ENCODE measurements at regions not wholly inside any gene's neighbourhood (a gene's known extent, or its start where the extent isn't known, plus 50 kb on each side); places are given as distances from the start of the nearest gene placed in this dataset.

DNA sequence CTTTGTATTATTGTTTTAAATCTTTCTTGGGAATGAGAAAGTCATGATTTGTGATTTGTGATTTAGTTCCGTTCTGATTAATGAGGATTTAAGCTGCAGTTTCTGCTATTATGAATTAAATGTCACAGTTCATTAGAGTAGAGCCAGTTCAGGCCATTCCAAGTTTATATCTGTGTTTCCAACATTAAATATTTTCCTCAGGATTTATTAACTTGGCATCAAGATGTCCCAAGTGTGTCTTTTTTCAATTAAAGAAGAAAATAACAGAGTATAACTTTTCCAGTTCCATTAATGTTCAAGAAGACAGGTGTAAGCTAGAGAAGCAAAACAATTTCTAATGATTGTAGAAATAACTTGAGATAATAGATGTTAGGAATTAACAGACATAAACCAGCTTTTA lies 1183.2 kb upstream of the CELF2 start:
- Histone ChIP-seq H3K4me3 (no peak overlapping the region), H3K4me1 (ENCODE audit: insufficient read depth) (no peaks in the 10 kb centered on the region), H4K20me1 (ENCODE audit: insufficient read depth, poor library complexity, severe bottlenecking) (no peaks in the 10 kb centered on the region), H2AFZ (no peak overlapping the region), H3K4me2 (no peak overlapping the region), H3K36me3 (replicated peaks; ENCODE audit: insufficient read depth, low read depth) (no peaks in the 10 kb centered on the region), H3K9me3 (ENCODE audit: low read depth) (no peaks in the 10 kb centered on the region), H3K27me3 (no peaks in the 10 kb centered on the region), H3K9me2 (replicated peaks; ENCODE audit: insufficient read depth) (no peaks in the 10 kb centered on the region), H3K79me2 (no peaks in the 10 kb centered on the region), H3K27ac (no peak overlapping the region)
- no peak for DNase-seq (ENCODE audit: low spot score)
- no peak for TF ChIP-seq EZH2phosphoT487 (IDR thresholded peaks at IDR 0.05; ENCODE audit: low read depth, severe bottlenecking, unreplicated experiment)
- TF ChIP-seq, protein P1, sequence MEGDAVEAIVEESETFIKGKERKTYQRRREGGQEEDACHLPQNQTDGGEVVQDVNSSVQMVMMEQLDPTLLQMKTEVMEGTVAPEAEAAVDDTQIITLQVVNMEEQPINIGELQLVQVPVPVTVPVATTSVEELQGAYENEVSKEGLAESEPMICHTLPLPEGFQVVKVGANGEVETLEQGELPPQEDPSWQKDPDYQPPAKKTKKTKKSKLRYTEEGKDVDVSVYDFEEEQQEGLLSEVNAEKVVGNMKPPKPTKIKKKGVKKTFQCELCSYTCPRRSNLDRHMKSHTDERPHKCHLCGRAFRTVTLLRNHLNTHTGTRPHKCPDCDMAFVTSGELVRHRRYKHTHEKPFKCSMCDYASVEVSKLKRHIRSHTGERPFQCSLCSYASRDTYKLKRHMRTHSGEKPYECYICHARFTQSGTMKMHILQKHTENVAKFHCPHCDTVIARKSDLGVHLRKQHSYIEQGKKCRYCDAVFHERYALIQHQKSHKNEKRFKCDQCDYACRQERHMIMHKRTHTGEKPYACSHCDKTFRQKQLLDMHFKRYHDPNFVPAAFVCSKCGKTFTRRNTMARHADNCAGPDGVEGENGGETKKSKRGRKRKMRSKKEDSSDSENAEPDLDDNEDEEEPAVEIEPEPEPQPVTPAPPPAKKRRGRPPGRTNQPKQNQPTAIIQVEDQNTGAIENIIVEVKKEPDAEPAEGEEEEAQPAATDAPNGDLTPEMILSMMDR (IDR thresholded peaks at IDR 0.05; ENCODE audit: poor library complexity), result no peak
- no peak for TF ChIP-seq EZH2 (IDR thresholded peaks at IDR 0.05; ENCODE audit: borderline replicate concordance)
- 71% methylated on average over 1 of the region's 1 CpG for WGBS (ENCODE audit: low lambda C conversion rate, missing lambda C conversion rate)

DNA sequence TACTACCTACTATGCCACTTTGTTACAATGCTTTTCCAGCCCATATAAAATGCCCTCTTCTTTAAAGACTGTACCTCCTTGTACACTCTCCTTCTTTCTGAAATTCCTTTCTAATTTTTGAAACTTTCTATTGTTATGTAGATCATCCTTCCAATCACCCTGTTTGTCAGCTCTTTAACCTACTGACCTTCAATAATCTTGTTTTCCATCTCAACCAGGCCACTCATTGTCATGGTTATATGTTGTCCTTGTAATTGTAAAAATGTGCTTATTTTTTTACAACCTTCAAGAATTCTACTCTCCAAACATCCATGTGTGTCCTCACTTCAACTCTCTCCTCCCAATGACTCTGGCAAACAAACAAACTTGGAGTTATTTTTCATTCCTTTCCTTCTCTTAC lies 1172.6 kb upstream of the CELF2 start:
- Histone ChIP-seq H3K4me1 (ENCODE audit: insufficient read depth) (no peaks in the 10 kb centered on the region), H3K79me2 (no peaks in the 10 kb centered on the region), H3K9me2 (replicated peaks; ENCODE audit: insufficient read depth) (no peaks in the 10 kb centered on the region), H3K27ac (no peak overlapping the region), H3K36me3 (replicated peaks; ENCODE audit: insufficient read depth, low read depth) (no peaks in the 10 kb centered on the region), H3K4me2 (no peak overlapping the region), H3K4me3 (no peak overlapping the region), H4K20me1 (ENCODE audit: insufficient read depth, poor library complexity, severe bottlenecking) (no peaks in the 10 kb centered on the region), H3K9me3 (ENCODE audit: low read depth) (no peaks in the 10 kb centered on the region), H2AFZ (no peak overlapping the region), H3K27me3 (no peaks in the 10 kb centered on the region)
- DNase-seq (ENCODE audit: low spot score), result no peak
- TF ChIP-seq, protein P1 (IDR thresholded peaks at IDR 0.05; ENCODE audit: poor library complexity), result no peak
- TF ChIP-seq EZH2 (IDR thresholded peaks at IDR 0.05; ENCODE audit: borderline replicate concordance) (no peak), EZH2phosphoT487 (IDR thresholded peaks at IDR 0.05; ENCODE audit: low read depth, severe bottlenecking, unreplicated experiment) (no peak)

DNA sequence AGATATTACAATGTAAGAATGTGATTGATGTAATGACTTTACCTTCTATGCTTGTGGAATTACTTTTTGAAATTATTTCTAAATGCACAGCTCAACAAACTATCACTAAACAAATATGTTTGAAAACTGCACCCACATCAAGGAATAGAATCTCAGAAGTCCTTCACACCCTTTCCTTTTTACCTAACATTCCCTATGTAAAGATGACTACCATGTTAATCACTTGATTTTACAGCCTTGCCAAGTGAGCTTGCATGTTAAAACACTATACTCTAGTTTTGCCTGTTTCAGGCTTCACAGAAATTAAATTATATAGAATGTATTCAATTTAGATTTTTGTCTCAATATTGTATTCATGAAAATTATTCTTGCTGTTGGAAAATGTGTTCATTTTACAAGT lies 1169.4 kb upstream of the CELF2 start:
- H3K4me1 ChIP-seq (ENCODE audit: insufficient read depth), result no peaks in the 10 kb centered on the region
- no peaks in the 10 kb centered on the region for H3K36me3 ChIP-seq (replicated peaks; ENCODE audit: insufficient read depth, low read depth)
- no peaks in the 10 kb centered on the region for H3K9me3 ChIP-seq (ENCODE audit: low read depth)
- no peaks in the 10 kb centered on the region for H3K27me3 ChIP-seq
- H3K9me2 ChIP-seq (replicated peaks; ENCODE audit: insufficient read depth), result no peaks in the 10 kb centered on the region
- no peak for DNase-seq (ENCODE audit: low spot score)
- H3K4me3 ChIP-seq, result no peak overlapping the region
- no peak overlapping the region for H3K27ac ChIP-seq
- H4K20me1 ChIP-seq (ENCODE audit: insufficient read depth, poor library complexity, severe bottlenecking), result no peaks in the 10 kb centered on the region
- TF ChIP-seq, protein P1 (IDR thresholded peaks at IDR 0.05; ENCODE audit: poor library complexity), result no peak
- TF ChIP-seq EZH2 (IDR thresholded peaks at IDR 0.05; ENCODE audit: borderline replicate concordance) (no peak), EZH2phosphoT487 (IDR thresholded peaks at IDR 0.05; ENCODE audit: low read depth, severe bottlenecking, unreplicated experiment) (no peak)
- no peak overlapping the region for H3K4me2 ChIP-seq
- no peak overlapping the region for H2AFZ ChIP-seq
- H3K79me2 ChIP-seq, result no peaks in the 10 kb centered on the region

DNA sequence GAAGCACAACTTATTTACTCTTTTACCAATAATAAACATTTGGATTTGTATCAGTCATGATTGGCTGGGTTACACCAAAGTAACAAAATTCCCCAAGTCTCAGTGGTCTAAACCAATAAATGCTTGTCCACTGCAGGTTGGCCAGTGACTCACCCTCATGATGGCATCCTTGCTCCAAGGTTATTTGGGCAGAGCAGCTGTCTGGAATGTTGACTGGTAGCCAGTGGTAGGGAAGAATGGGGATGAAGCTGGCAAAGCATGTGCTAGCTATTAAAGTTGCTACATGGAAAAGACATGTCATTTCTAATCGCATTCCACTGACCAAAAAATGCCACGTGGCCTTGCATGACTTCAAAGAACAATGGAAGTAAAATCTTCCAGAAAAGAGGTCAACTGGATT lies 1168.7 kb upstream of the CELF2 start:
- H2AFZ ChIP-seq, result no peak overlapping the region
- no peaks in the 10 kb centered on the region for H3K79me2 ChIP-seq
- no peaks in the 10 kb centered on the region for H3K9me3 ChIP-seq (ENCODE audit: low read depth)
- H3K27me3 ChIP-seq, result no peaks in the 10 kb centered on the region
- H3K4me1 ChIP-seq (ENCODE audit: insufficient read depth), result no peaks in the 10 kb centered on the region
- DNase-seq (ENCODE audit: low spot score), result no peak
- no peak overlapping the region for H3K4me2 ChIP-seq
- TF ChIP-seq, protein P1 (IDR thresholded peaks at IDR 0.05; ENCODE audit: poor library complexity), result no peak
- no peak for TF ChIP-seq EZH2phosphoT487 (IDR thresholded peaks at IDR 0.05; ENCODE audit: low read depth, severe bottlenecking, unreplicated experiment)
- TF ChIP-seq EZH2 (IDR thresholded peaks at IDR 0.05; ENCODE audit: borderline replicate concordance), result no peak
- H3K27ac ChIP-seq, result no peak overlapping the region
- H4K20me1 ChIP-seq (ENCODE audit: insufficient read depth, poor library complexity, severe bottlenecking), result no peaks in the 10 kb centered on the region
- no peaks in the 10 kb centered on the region for H3K9me2 ChIP-seq (replicated peaks; ENCODE audit: insufficient read depth)
- 86% methylated on average over 2 of the region's 2 CpGs for WGBS (ENCODE audit: low lambda C conversion rate, missing lambda C conversion rate)
- no peaks in the 10 kb centered on the region for H3K36me3 ChIP-seq (replicated peaks; ENCODE audit: insufficient read depth, low read depth)
- no peak overlapping the region for H3K4me3 ChIP-seq
